ENCODE measurements at regions not wholly inside any gene's neighbourhood (a gene's known extent, or its start where the extent isn't known, plus 50 kb on each side); places are given as distances from the start of the nearest gene placed in this dataset.

DNA sequence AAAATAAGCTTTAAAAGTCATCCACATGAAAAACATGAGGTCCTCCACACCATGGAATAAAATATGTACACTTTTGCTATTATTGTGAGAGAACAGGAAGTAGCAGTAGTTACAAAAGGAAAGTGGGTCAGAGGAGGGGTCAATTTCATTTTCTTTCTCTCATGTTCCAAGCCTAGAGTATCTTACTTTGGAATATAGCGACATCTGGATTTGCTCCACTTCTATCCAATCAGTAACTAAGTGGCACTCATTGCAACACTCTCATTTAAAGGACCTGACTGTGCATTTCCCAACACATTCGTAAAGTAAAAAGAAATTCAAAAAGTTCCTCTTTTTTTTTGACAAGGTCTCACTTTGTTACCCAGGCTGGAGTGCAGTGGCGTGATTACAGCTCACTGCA lies 637.3 kb downstream of the TUSC7 start:
- TF ChIP-seq, protein P1, sequence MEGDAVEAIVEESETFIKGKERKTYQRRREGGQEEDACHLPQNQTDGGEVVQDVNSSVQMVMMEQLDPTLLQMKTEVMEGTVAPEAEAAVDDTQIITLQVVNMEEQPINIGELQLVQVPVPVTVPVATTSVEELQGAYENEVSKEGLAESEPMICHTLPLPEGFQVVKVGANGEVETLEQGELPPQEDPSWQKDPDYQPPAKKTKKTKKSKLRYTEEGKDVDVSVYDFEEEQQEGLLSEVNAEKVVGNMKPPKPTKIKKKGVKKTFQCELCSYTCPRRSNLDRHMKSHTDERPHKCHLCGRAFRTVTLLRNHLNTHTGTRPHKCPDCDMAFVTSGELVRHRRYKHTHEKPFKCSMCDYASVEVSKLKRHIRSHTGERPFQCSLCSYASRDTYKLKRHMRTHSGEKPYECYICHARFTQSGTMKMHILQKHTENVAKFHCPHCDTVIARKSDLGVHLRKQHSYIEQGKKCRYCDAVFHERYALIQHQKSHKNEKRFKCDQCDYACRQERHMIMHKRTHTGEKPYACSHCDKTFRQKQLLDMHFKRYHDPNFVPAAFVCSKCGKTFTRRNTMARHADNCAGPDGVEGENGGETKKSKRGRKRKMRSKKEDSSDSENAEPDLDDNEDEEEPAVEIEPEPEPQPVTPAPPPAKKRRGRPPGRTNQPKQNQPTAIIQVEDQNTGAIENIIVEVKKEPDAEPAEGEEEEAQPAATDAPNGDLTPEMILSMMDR (IDR thresholded peaks at IDR 0.05; ENCODE audit: borderline replicate concordance, extremely low read depth, insufficient read depth), result no peak
- no peak for FAIRE-seq
- Histone ChIP-seq H3K27me3 (ENCODE audit: control insufficient read depth, insufficient read depth, low read length) (no peaks in the 10 kb centered on the region), H3K9me3 (ENCODE audit: control insufficient read depth in 2 of 3, insufficient read depth in 1 of 3, low read length in 3 of 3) (no peaks in the 10 kb centered on the region), H3K27ac (ENCODE audit: low read depth in 2 of 2, low read length in 2 of 2) (no peak overlapping the region), H3K36me3 (ENCODE audit: control insufficient read depth in 2 of 3, insufficient read depth in 3 of 3, low read length in 3 of 3) (no peaks in the 10 kb centered on the region), H3K9ac (ENCODE audit: low read length in 3 of 3) (no peak overlapping the region), H3K4me3 (ENCODE audit: low read length in 3 of 3) (no peak overlapping the region), H3K4me1 (ENCODE audit: control insufficient read depth in 2 of 3, insufficient read depth in 2 of 3, low read depth in 1 of 3, low read length in 3 of 3) (no peaks in the 10 kb centered on the region)
- DNase-seq, result peak in 1 of 5 donors; percentile 8
- intact Hi-C loops (cut with DNase I), result no loop called here

DNA sequence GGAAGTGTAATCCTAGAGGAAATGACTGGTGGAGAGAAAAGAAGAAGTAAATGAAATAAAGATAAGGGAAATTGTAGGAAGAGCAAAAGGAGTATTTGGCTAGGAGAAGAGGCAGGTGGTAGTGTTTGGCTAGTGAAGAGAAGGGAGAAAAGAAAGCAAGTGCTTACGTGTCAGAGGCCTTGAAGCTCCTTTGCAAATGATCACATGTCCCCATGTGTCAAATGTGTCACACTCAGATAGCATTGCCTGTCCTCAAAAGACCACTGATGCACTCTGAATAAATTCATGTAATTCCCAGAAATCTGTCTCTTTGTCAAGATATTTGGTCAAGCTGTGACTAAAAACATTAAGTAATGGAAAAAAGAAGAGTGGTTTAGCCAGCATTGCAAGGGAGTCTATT lies 639.3 kb downstream of the TUSC7 start:
- intact Hi-C loops (cut with DNase I), result no loop called here
- TF ChIP-seq, protein P1 (IDR thresholded peaks at IDR 0.05; ENCODE audit: borderline replicate concordance, extremely low read depth, insufficient read depth), result no peak
- no peak overlapping the region for H3K4me3 ChIP-seq (ENCODE audit: low read length in 3 of 3)
- no peaks in the 10 kb centered on the region for H3K4me1 ChIP-seq (ENCODE audit: control insufficient read depth in 2 of 3, insufficient read depth in 2 of 3, low read depth in 1 of 3, low read length in 3 of 3)
- no peaks in the 10 kb centered on the region for H3K36me3 ChIP-seq (ENCODE audit: control insufficient read depth in 2 of 3, insufficient read depth in 3 of 3, low read length in 3 of 3)
- no peaks in the 10 kb centered on the region for H3K9me3 ChIP-seq (ENCODE audit: control insufficient read depth in 2 of 3, insufficient read depth in 1 of 3, low read length in 3 of 3)
- DNase-seq (no peak), FAIRE-seq (no peak)
- H3K27me3 ChIP-seq (ENCODE audit: control insufficient read depth, insufficient read depth, low read length), result no peaks in the 10 kb centered on the region
- H3K9ac ChIP-seq (ENCODE audit: low read length in 3 of 3), result no peak overlapping the region
- H3K27ac ChIP-seq (ENCODE audit: low read depth in 2 of 2, low read length in 2 of 2), result no peak overlapping the region

GRCh38 chr3:117349566-117349965 lies 640.0 kb downstream of the TUSC7 start:
- H3K4me1 ChIP-seq (ENCODE audit: control insufficient read depth in 2 of 3, insufficient read depth in 2 of 3, low read depth in 1 of 3, low read length in 3 of 3), result no peaks in the 10 kb centered on the region
- H3K9ac ChIP-seq (ENCODE audit: low read length in 3 of 3), result no peak overlapping the region
- no peaks in the 10 kb centered on the region for H3K36me3 ChIP-seq (ENCODE audit: control insufficient read depth in 2 of 3, insufficient read depth in 3 of 3, low read length in 3 of 3)
- TF ChIP-seq, protein P1 (IDR thresholded peaks at IDR 0.05; ENCODE audit: borderline replicate concordance, extremely low read depth, insufficient read depth), result no peak
- no peak overlapping the region for H3K27ac ChIP-seq (ENCODE audit: low read depth in 2 of 2, low read length in 2 of 2)
- FAIRE-seq, result no peak
- H3K27me3 ChIP-seq (ENCODE audit: control insufficient read depth, insufficient read depth, low read length), result no peaks in the 10 kb centered on the region
- H3K9me3 ChIP-seq (ENCODE audit: control insufficient read depth in 2 of 3, insufficient read depth in 1 of 3, low read length in 3 of 3), result no peaks in the 10 kb centered on the region
- H3K4me3 ChIP-seq (ENCODE audit: low read length in 3 of 3), result no peak overlapping the region
- intact Hi-C loops (cut with DNase I), result no loop called here
- no peak for DNase-seq

- DNase-seq, result peak in 1 of 5 donors; percentile 16
- Histone ChIP-seq H3K36me3 (ENCODE audit: control insufficient read depth in 2 of 3, insufficient read depth in 3 of 3, low read length in 3 of 3) (no peaks in the 10 kb centered on the region), H3K27ac (ENCODE audit: low read depth in 2 of 2, low read length in 2 of 2) (no peak overlapping the region), H3K9ac (ENCODE audit: low read length in 3 of 3) (no peak overlapping the region), H3K4me1 (ENCODE audit: control insufficient read depth in 2 of 3, insufficient read depth in 2 of 3, low read depth in 1 of 3, low read length in 3 of 3) (no peaks in the 10 kb centered on the region), H3K9me3 (ENCODE audit: control insufficient read depth in 2 of 3, insufficient read depth in 1 of 3, low read length in 3 of 3) (no peaks in the 10 kb centered on the region), H3K27me3 (ENCODE audit: control insufficient read depth, insufficient read depth, low read length) (no peaks in the 10 kb centered on the region), H3K4me3 (ENCODE audit: low read length in 3 of 3) (no peak overlapping the region)
- TF ChIP-seq, protein P1 (IDR thresholded peaks at IDR 0.05; ENCODE audit: borderline replicate concordance, extremely low read depth, insufficient read depth), result no peak
- no peak for FAIRE-seq
- intact Hi-C loops (cut with DNase I), result no loop called here
These were observed 640.8 kb downstream of the TUSC7 start for GRCh38 chr3:117350371-117350770.

All from kidney (tissue), 13 donors.